Gastroesophageal sphincter (tissue), 3 donors: ENCODE measurements at regions not wholly inside any gene's neighbourhood (a gene's known extent, or its start where the extent isn't known, plus 50 kb on each side); places are given as distances from the start of the nearest gene placed in this dataset.

Source experiments
- EP300 ChIP-seq: sonication (generic); formaldehyde crosslinking; IDR thresholded peaks from one replicate; pipeline ENCODE4 v1.6.1; 2017; ENCODE audit warnings: antibody characterized with exemption, mild to moderate bottlenecking
- POLR2A ChIP-seq, 2 donors: fragments of 450-650 bp; IDR thresholded peaks; one replicate each; pipeline ENCODE4 v1.6.1; 2017; ENCODE audit warnings: antibody characterized with exemption in 2 of 2, mild to moderate bottlenecking in 2 of 2, moderate library complexity in 1 of 2
- POLR2AphosphoS5 ChIP-seq: sonication (generic); formaldehyde crosslinking; IDR thresholded peaks from one replicate; pipeline ENCODE4 v1.6.1; 2017; ENCODE audit warnings: antibody characterized with exemption
- TF ChIP-seq, protein P1 (sequence below), 4 experiments: fragments of 200-600 bp in 2 of 4; fragments of 450-650 bp in 2 of 4; sonication (generic) in 1 of 4; IDR thresholded peaks; one replicate each; pipeline ENCODE4 v1.5.1; 2017 to 2019; ENCODE audit warnings: antibody characterized with exemption in 4 of 4, mild to moderate bottlenecking in 2 of 4, moderate library complexity in 2 of 4

DNA sequence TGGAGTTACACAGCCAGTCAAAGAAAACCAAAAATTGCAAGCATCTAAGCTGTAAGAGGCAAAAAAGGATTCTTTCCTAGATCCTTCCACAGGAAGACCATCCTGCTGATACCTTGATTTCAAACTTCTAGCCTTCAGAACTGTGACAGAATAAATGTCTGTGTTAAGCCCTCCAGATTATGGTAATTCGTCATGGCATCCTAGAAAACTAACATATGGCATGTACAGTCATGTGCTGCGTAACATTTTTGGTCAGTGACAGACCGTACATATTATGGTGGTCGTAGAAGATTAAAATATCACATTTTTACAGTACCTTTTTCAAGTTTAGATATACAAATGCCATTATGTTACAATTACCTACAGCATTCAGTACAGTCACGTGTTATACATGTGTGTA, 660.9 kb upstream of the LMO3 start:
- TF ChIP-seq, protein P1, sequence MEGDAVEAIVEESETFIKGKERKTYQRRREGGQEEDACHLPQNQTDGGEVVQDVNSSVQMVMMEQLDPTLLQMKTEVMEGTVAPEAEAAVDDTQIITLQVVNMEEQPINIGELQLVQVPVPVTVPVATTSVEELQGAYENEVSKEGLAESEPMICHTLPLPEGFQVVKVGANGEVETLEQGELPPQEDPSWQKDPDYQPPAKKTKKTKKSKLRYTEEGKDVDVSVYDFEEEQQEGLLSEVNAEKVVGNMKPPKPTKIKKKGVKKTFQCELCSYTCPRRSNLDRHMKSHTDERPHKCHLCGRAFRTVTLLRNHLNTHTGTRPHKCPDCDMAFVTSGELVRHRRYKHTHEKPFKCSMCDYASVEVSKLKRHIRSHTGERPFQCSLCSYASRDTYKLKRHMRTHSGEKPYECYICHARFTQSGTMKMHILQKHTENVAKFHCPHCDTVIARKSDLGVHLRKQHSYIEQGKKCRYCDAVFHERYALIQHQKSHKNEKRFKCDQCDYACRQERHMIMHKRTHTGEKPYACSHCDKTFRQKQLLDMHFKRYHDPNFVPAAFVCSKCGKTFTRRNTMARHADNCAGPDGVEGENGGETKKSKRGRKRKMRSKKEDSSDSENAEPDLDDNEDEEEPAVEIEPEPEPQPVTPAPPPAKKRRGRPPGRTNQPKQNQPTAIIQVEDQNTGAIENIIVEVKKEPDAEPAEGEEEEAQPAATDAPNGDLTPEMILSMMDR (IDR thresholded peaks at IDR 0.05): no peak
- TF ChIP-seq EP300 (no peak), POLR2A (IDR thresholded peaks at IDR 0.05) (no peak), POLR2AphosphoS5 (no peak)
